DND-41 (cell line): ENCODE measurements at regions not wholly inside any gene's neighbourhood (a gene's known extent, or its start where the extent isn't known, plus 50 kb on each side); places are given as distances from the start of the nearest gene placed in this dataset.

Experiments used
- CTCF ChIP-seq: IDR thresholded peaks from 2 replicates; pipeline ENCODE4 v1.5.1; 2012; ENCODE audit warnings: borderline replicate concordance, low read length, moderate library complexity, mild to moderate bottlenecking; ENCODE audit not compliant: poor library complexity, severe bottlenecking; ENCODE audit errors: extremely low read depth
- EZH2 ChIP-seq: IDR thresholded peaks from 3 replicates; pipeline ENCODE4 v1.6.1; 2012; ENCODE audit warnings: borderline replicate concordance, low read depth, mild to moderate bottlenecking, moderate library complexity, low read length, inconsistent platforms; ENCODE audit not compliant: severe bottlenecking

DNA sequence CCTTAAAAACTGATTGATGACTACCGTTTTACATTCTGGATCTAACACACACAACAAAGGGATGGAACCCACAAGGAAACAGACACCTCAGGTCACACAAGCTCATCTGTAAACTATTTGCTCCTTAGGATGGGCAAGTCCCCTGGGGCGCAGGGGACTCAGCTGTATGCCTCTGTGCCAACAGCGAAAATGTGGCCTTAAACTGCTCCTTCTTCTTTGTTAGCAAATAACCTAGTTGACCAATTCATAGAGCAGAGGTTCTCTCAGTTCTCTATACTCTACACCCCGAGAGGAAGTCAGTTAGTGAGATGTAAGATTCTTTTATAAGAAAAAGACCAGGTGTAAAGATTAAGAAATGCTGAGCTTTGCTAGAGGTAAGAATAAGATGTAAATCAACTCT lies 181.9 kb upstream of the PRSS58 start:
- TF ChIP-seq CTCF (no peak), EZH2 (no peak)
